Activated T-cell treated with anti-CD3 and anti-CD28 coated beads, Interleukin-2, amount 50 U/mL, for 4 hours (primary cell): ENCODE measurements at regions not wholly inside any gene's neighbourhood (a gene's known extent, or its start where the extent isn't known, plus 50 kb on each side); places are given as distances from the start of the nearest gene placed in this dataset.
"Not testable (repeated sequence)": the region's sequence is repeated elsewhere in the genome, so short reads cannot be mapped to it uniquely, and the experiment has no call there.

Source experiments
- ATAC-seq, 2 donors: fragments of 200-7000 bp; cut with Tn5 transposase; one replicate each; pipeline ENCODE4 v1.10.0; 2021
- DNase-seq: peaks from one replicate; pipeline ENCODE4 v3.0.0-alpha.2; 2020
- H3K27me3 Mint-ChIP-seq: one replicate; pipeline ENCODE4 v1.8.0; 2021; ENCODE audit warnings: low read depth, mixed read lengths
- H3K36me3 Mint-ChIP-seq: one replicate; pipeline ENCODE4 v1.8.0; 2022; ENCODE audit warnings: mixed read lengths; ENCODE audit not compliant: insufficient read depth
- H3K4me1 Mint-ChIP-seq: one replicate; pipeline ENCODE4 v1.8.0; 2021; ENCODE audit warnings: low read depth, mixed read lengths
- H3K4me3 Mint-ChIP-seq: one replicate; pipeline ENCODE4 v1.8.0; 2021; ENCODE audit warnings: mild to moderate bottlenecking, moderate library complexity, mixed read lengths
- H3K9me3 Mint-ChIP-seq: one replicate; pipeline ENCODE4 v1.8.0; 2021; ENCODE audit warnings: mixed read lengths

DNA sequence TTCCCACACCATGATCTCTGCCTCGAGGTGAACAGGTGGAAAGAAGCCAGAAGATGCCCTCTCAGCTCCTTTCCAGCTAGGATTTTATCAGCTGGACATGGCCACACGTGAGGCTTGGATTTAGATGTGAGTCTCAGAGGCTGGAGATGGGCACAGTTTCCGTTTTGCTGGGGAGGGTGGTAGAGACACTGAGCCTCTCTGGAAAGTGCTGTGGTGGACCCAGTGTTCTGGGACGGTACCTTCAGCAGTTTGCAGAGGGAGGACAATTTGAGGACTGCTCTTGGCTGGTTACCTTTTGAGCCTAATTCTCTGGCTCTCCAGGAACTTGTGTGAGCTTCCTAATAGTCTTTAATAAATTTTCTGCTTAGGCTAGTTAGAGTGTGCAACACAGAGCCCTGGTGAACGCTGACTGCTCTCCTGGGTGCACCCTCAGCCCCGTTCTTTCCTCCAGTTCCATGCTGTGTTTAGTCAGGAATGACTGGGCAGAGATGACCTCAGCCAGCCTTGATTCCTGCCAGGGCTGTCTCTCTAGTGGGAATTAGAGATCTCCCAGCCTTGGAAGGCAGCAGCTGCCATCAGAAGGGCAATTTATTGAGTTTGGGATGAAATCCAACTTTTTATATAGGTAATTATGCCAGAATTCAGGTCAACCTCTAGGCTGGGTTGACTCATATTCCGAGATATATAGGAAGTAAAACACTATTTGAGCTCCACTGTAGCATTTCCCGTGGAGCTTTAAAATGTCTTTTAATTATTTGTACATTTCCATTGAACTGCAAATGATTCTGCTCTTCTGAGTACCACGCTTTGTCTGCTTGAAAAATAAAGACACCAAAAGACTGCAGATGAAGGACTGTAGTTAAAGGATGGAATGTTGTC is 103.9 kb downstream of the GATA3 start:
- H3K9me3 Mint-ChIP-seq: no peaks in the 10 kb centered on the region
- ATAC-seq: no peak

DNA sequence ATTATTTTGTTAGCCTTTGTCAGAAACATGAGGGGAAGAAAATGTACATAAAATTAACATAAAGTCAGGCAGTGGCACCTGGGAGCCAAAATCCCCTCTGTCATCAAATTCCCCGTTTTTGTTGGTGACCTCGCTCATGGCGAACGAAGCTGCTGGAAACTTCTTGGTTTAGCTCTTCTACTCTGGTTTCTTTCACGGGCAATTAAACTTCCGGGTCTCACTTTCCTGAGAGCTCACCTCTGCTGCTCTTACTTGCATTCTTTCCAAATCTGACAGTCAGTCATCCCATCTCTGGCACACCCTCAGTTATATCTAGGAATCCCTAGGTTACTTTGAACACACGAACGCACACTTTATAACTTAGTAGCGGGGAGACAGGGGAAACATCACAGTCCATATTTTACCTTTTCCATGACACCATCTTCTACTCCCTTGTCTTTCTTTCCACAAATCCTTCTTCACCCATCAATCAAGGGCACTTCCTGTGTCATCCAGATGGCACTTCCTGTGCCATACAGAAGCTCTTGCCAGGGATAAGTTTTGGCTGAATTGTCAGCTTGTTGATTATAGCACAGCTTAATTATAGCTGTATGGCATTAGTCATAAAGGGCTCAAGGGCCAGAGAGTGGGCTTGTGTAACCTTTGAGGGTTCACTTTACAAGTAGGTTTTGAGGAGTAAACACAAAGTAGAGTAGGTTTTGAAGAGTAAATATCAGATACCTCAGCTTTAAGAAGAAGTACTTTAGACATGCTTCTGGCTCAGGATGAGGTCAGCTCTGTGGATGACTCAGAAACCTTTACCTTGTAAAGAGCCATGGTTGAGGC is 105.1 kb downstream of the GATA3 start:
- H3K4me3 Mint-ChIP-seq: no peak overlapping the region

More for the DNA sequence above, 103.9 kb downstream of the GATA3 start:
- no peak for DNase-seq
- Mint-ChIP-seq H3K36me3 (no peaks in the 10 kb centered on the region), H3K4me3 (no peak overlapping the region), H3K27me3 (no peaks in the 10 kb centered on the region), H3K4me1 (peaks cover 5% of the 10 kb centered on the region)

DNA sequence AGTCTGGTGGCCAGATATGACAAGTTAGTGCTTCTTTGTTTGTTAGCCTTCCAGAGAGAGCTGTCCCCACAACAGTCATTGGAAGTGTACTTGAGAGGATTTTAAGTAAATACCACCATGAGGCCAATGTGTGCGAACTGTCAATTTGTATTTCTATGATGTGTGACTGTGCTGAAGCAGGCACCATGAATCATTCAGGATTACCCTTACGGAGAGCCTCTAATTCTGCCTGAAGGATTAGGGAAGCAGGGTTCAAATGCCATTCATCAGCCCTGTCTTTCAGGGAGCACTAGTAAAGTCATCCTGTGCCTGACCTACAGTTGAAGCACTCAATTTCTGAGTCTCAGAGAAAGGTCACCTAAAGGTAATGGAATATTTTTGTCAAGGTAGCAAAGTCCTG is 109.3 kb downstream of the GATA3 start:
- no peak overlapping the region for H3K4me3 Mint-ChIP-seq
- no peak for DNase-seq

More for the DNA sequence above, 105.1 kb downstream of the GATA3 start:
- peaks cover 4% of the 10 kb centered on the region for H3K9me3 Mint-ChIP-seq
- peak; percentile 65 to 66 for ATAC-seq
- DNase-seq: no peak
- H3K4me1 Mint-ChIP-seq: peaks cover 5% of the 10 kb centered on the region
- no peaks in the 10 kb centered on the region for H3K36me3 Mint-ChIP-seq
- H3K27me3 Mint-ChIP-seq: no peaks in the 10 kb centered on the region

DNA sequence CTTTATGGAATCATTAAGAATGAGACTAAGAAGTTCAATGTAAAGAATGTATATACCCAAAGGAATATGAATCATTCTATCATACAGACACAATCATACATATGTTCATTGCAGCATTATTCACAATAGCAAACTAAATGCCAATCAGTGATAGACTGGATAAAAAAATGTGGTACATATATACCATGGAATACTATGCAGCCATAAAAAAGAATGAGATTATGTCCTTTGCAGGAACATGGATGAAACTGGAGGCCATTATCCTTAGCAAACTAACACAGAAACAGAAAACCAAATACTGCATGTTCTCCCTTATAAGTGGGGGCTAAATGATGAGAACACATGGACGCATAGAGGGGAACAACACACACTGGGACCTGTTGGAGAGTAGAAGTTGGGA is 110.2 kb downstream of the GATA3 start:
- not testable (repeated sequence) for ATAC-seq, H3K4me1 Mint-ChIP-seq

More for the DNA sequence above, 109.3 kb downstream of the GATA3 start:
- Mint-ChIP-seq H3K27me3 (no peaks in the 10 kb centered on the region), H3K36me3 (peaks cover 5% of the 10 kb centered on the region), H3K4me1 (peaks cover 5% of the 10 kb centered on the region), H3K9me3 (peaks cover 22% of the 10 kb centered on the region)
- ATAC-seq: no peak

DNA sequence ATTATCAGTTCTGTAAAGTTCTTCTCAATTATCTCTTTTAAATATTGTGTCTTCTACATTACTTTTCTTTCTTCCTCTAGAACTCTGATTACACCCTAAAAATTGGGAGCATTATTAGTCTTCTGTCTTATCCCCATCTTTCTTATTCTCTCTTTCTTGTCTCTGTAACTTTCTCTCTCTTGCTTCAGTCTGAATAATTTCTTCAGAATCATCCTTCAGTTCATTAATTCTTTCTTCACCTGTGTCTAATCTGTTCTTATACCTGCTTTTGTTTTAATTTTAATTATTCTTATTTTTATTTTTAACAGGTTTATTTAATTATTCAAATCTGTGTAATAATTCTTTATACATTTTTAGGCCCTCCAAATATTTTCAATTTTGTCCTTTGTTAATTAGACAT is 114.3 kb downstream of the GATA3 start:
- Mint-ChIP-seq H3K36me3 (peaks cover 6% of the 10 kb centered on the region), H3K27me3 (no peaks in the 10 kb centered on the region), H3K9me3 (peaks cover 34% of the 10 kb centered on the region), H3K4me1 (peaks cover 4% of the 10 kb centered on the region), H3K4me3 (no peak overlapping the region)
- ATAC-seq (no peak), DNase-seq (no peak)

More for the DNA sequence above, 110.2 kb downstream of the GATA3 start:
- H3K27me3 Mint-ChIP-seq, H3K36me3 Mint-ChIP-seq, DNase-seq, H3K4me3 Mint-ChIP-seq: not testable (repeated sequence)
- H3K9me3 Mint-ChIP-seq: peaks cover 30% of the 10 kb centered on the region

DNA sequence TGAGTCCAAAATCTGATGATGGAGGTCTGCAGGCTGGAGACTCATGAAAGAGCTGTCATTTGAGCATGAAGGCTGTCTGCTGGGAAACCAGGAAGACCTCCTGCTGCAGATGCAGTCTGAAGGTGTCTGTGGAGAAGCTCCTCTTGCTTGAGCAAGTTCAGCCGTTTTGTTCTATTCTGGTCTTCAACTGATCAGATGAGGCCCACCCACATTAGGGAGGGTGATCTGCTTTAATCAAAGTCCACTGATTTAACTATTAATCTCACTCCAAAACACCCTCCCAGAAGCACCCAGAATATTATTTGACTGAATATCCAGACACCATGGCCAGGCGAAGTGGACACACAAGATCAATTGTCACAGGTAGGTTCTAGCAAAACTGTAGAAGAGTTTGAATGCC is 116.5 kb downstream of the GATA3 start:
- peaks cover 4% of the 10 kb centered on the region for H3K4me1 Mint-ChIP-seq
- DNase-seq: no peak
- H3K9me3 Mint-ChIP-seq: peaks cover 27% of the 10 kb centered on the region
- no peak overlapping the region for H3K4me3 Mint-ChIP-seq
- peaks cover 6% of the 10 kb centered on the region for H3K36me3 Mint-ChIP-seq
- ATAC-seq: no peak
- H3K27me3 Mint-ChIP-seq: no peaks in the 10 kb centered on the region

DNA sequence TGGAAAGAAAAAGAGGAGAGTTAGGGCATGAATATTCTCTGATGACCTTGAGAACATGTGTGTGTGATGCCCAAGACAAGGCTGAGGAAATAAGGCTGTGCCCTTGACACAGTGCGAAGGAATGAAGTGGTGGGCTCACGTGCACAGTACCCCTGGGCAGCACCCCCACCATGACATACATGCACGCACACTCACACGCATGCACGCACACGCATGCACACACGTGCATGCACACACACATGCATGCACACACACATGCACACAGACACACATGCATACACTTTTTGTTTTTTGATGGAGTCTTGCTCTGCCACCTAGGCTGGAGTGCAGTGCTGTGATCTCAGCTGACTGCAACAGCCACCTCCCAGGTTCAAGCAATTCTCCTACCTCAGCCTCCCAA is 118.1 kb downstream of the GATA3 start:
- no peak for DNase-seq
- no peaks in the 10 kb centered on the region for H3K27me3 Mint-ChIP-seq
- peaks cover 4% of the 10 kb centered on the region for H3K36me3 Mint-ChIP-seq
- H3K9me3 Mint-ChIP-seq: peaks cover 24% of the 10 kb centered on the region
- ATAC-seq: no peak
- no peak overlapping the region for H3K4me3 Mint-ChIP-seq
- peaks cover 4% of the 10 kb centered on the region for H3K4me1 Mint-ChIP-seq

DNA sequence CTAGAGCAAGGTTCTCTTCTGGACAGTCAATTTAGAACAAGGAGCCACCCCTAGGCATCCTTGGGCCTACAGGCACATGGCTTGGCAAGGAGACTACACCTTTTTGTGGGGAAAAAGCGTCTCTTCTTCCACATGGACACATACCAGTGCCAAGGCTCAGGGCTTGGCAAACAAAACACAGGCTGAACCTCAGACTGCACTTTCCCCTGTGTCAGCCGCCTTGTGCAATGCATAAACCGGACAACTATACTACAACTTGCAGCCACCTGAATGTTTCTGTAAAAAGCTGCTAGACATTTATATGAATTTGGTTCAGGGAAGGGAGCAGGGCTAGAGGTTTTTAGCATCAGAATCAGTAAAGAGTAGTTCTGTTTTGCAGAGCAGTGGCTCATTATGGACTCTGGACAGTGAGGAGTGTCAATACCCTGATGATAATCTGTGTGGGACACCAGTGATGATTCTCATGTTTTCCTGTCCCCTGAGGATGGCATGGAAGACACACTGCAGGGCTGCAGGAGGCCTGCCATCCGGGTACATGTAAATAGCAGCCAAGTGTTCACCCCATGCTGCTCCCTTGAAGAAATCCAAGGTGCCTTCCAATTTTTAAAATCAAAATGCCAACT is 118.9 kb downstream of the GATA3 start:
- no peaks in the 10 kb centered on the region for H3K27me3 Mint-ChIP-seq
- ATAC-seq: no peak
- DNase-seq: no peak
- H3K36me3 Mint-ChIP-seq: peaks cover 4% of the 10 kb centered on the region
- H3K4me1 Mint-ChIP-seq: peaks cover 4% of the 10 kb centered on the region
- no peak overlapping the region for H3K4me3 Mint-ChIP-seq
- peaks cover 16% of the 10 kb centered on the region for H3K9me3 Mint-ChIP-seq

DNA sequence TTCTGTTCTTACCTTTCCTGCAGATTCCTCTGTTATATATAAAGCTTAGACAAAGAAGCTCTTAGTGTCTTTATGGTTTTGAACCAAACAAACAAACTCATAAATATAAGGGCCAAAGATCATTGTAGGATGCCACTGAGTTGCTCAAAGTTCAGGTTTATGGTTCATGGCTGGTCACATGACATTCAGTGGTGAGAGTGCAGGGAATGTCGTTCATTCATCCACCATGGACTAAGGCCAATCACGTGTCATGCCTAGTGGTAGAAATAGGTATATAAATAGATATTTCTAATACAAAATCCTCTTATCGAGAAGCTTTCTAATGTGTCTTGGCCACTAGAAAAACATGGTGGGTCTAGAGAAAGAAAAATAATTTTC is 119.4 kb downstream of the GATA3 start:
- peaks cover 4% of the 10 kb centered on the region for H3K4me1 Mint-ChIP-seq
- DNase-seq (no peak), ATAC-seq (no peak)
- no peaks in the 10 kb centered on the region for H3K27me3 Mint-ChIP-seq
- H3K9me3 Mint-ChIP-seq: peaks cover 11% of the 10 kb centered on the region
- H3K36me3 Mint-ChIP-seq: peaks cover under 1% of the 10 kb centered on the region
- no peak overlapping the region for H3K4me3 Mint-ChIP-seq

DNA sequence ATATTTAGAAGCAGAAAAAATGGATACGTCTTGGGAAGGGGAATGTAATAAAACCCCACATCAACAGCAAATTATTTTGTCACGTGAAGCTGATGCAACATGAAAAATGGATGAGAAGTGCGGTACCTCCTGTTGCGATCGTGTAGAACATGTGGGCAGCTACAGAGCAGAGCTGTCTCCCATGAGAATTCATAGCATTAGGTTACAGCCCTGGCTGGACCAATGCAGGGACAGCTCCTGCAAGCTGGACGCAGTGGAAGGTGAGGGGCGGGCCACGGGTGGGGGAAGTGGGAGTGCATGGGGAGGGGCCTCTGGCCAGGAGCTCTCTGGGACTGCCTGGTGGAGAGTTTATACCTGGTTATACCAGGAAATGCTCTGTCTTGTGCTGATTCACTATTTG is 120.3 kb downstream of the GATA3 start:
- no peak for ATAC-seq
- peaks cover 4% of the 10 kb centered on the region for H3K4me1 Mint-ChIP-seq

DNA sequence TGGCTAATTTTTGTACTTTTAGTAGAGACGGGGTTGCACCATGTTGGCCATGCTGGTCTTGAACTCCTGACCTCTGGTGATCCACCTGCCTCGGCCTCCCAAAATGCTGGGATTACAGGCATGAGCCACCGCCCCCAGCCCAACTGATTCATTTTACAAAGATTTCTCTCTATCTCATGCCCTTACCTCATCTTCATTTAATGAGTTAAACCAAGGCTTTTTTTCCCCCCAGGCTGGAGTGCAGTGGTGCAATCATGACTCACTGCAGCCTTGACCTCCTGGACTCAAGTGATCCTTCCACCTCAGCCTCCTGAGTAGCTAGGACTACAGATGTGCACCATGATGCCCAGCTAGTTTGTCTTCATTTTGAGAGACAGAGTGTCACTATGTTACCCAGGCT is 123.0 kb downstream of the GATA3 start:
- H3K27me3 Mint-ChIP-seq, H3K4me1 Mint-ChIP-seq, ATAC-seq, H3K4me3 Mint-ChIP-seq, H3K36me3 Mint-ChIP-seq, H3K9me3 Mint-ChIP-seq, DNase-seq: not testable (repeated sequence)

More for the DNA sequence above, 120.3 kb downstream of the GATA3 start:
- no peak for DNase-seq
- Mint-ChIP-seq H3K36me3 (no peaks in the 10 kb centered on the region), H3K27me3 (no peaks in the 10 kb centered on the region), H3K4me3 (no peak overlapping the region), H3K9me3 (peaks cover 5% of the 10 kb centered on the region)

DNA sequence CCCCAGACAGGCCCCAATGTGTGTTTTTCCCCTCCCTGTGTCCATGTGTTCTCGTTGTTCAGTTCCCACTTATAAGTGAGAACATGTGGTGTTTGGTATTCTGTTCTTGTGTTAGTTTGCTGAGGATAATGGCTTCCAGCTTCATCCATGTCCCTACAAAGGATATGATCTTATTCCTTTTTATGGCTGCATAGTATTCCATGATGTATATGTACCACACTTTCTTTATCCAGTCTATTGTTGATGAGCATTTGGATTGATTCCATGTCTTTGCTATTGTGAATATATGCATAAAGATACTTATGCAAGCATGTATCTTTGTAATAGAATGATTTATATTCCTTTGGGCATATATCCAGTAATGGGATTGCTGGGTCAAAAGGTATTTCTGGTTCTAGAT is 125.3 kb downstream of the GATA3 start:
- not testable (repeated sequence) for H3K4me3 Mint-ChIP-seq, DNase-seq, ATAC-seq, H3K27me3 Mint-ChIP-seq, H3K36me3 Mint-ChIP-seq, H3K9me3 Mint-ChIP-seq
- H3K4me1 Mint-ChIP-seq: peaks cover 29% of the 10 kb centered on the region

DNA sequence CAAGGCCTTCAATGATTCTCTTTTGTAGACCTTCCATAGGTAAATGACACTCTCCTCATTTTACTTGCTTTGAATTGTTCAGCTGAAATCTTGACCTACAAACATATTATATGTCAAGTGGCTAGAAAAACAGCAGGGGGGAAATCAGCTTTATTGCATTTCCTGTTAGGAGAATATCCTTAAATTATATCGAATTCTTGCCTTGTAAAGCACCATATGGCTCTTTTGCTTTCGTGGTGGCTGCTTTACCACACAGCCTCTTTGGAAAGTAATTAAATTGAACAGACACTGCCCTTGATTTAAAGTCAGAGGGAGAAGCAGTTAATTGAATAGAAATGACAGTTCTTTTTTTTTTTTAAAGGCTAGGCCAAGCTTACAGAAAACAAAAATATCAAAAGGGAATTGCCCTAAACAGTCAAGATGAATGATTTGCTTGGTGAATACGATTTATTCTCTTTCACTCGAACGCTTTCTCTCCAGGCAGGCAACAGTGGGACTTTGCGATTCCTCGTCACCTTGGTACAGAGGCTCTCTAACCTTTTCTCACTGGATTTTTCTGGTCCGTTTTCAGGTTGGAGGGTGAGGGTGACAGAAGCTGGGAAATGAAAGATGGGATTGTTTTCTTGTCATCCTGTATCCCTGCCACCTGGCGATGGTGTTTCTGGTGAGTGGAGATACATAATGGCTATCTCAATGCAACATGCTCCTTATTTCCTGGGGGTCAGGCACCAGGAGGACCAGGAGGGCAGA is 126.0 kb downstream of the GATA3 start:
- Mint-ChIP-seq H3K36me3 (no peaks in the 10 kb centered on the region), H3K4me3 (no peak overlapping the region), H3K4me1 (peaks cover 30% of the 10 kb centered on the region), H3K9me3 (peaks cover 3% of the 10 kb centered on the region), H3K27me3 (no peaks in the 10 kb centered on the region)
- ATAC-seq: no peak
- DNase-seq: no peak
